Mucosa of rectum (tissue), 2 donors: ENCODE measurements at regions not wholly inside any gene's neighbourhood (a gene's known extent, or its start where the extent isn't known, plus 50 kb on each side); places are given as distances from the start of the nearest gene placed in this dataset.

Experiments used
- H3K27ac ChIP-seq, 2 donors: one replicate each; pipeline ENCODE4 v1.7.0; 2013; ENCODE audit warnings: inconsistent platforms in 2 of 2, low read depth in 2 of 2, low read length in 2 of 2
- H3K27me3 ChIP-seq, 2 donors: one replicate each; pipeline ENCODE4 v1.7.0; 2013; ENCODE audit warnings: low read length in 2 of 2; ENCODE audit not compliant: control insufficient read depth in 2 of 2, insufficient read depth in 2 of 2
- H3K36me3 ChIP-seq, 2 donors: one replicate each; pipeline ENCODE4 v1.7.0; 2013; ENCODE audit warnings: low read length in 2 of 2; ENCODE audit not compliant: control insufficient read depth in 2 of 2, insufficient read depth in 2 of 2
- H3K4me1 ChIP-seq, 2 donors: one replicate each; pipeline ENCODE4 v1.7.0; 2013; ENCODE audit warnings: low read length in 2 of 2, mild to moderate bottlenecking in 1 of 2; ENCODE audit not compliant: control insufficient read depth in 2 of 2, insufficient read depth in 2 of 2
- H3K4me3 ChIP-seq, 2 donors: one replicate each; pipeline ENCODE4 v1.7.0; 2013; ENCODE audit warnings: low read length in 2 of 2
- H3K9ac ChIP-seq, 2 donors: one replicate each; pipeline ENCODE4 v1.7.0; 2013; ENCODE audit warnings: low read length in 2 of 2, low read depth in 1 of 2, mild to moderate bottlenecking in 1 of 2
- H3K9me3 ChIP-seq, 2 donors: one replicate each; pipeline ENCODE4 v1.7.0; 2013; ENCODE audit warnings: low read length in 2 of 2; ENCODE audit not compliant: control insufficient read depth in 2 of 2
- donor health status: healthy.
- donor health status: Normal muscosa, but diverticular disease.

DNA sequence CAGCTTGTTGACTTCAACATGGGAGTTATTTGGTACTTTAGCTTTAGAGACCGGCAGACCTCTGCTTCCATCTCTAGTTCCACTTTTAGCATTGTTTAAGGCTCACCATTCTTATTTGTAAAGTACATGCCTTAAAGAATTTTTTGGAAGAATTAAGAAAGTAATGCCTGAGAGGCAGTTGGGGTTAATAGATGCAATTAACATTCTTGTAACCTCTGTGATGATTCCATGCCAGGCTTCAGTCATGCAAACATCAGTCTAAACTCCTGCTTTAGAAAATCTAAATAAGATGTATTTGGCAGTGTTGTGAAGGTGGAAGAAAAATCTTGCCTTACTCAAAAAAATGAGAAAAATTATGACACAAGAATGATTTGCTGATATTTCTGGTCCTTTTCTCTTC is 79.9 kb upstream of the UBAC2 start:
- Histone ChIP-seq H3K4me1 (no peaks in the 10 kb centered on the region), H3K9ac (no peak overlapping the region), H3K36me3 (no peaks in the 10 kb centered on the region), H3K4me3 (no peak overlapping the region), H3K27ac (no peak overlapping the region), H3K27me3 (no peaks in the 10 kb centered on the region), H3K9me3 (no peaks in the 10 kb centered on the region)

DNA sequence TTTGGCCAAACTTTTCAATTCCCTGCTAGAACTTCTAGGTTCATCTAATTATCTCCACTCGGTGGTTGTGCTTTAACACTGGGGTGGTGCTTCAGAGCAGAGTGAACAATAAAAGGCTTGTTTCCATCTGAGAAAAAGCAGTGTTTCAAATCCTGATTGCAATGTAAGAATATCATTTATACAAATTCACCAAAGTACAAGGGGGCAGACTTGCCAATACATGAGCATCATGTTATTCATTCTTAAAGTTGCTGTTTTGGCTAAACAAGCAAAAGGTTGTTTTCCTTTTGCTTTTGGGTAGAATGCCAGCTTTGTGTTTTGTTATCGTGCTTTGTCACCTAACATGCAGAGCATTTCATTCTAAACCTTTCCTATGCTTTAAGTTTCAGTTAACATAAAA is 78.5 kb upstream of the UBAC2 start:
- Histone ChIP-seq H3K4me3 (no peak overlapping the region), H3K9me3 (no peaks in the 10 kb centered on the region), H3K27ac (no peak overlapping the region), H3K27me3 (no peaks in the 10 kb centered on the region), H3K36me3 (no peaks in the 10 kb centered on the region), H3K4me1 (no peaks in the 10 kb centered on the region), H3K9ac (no peak overlapping the region)

DNA sequence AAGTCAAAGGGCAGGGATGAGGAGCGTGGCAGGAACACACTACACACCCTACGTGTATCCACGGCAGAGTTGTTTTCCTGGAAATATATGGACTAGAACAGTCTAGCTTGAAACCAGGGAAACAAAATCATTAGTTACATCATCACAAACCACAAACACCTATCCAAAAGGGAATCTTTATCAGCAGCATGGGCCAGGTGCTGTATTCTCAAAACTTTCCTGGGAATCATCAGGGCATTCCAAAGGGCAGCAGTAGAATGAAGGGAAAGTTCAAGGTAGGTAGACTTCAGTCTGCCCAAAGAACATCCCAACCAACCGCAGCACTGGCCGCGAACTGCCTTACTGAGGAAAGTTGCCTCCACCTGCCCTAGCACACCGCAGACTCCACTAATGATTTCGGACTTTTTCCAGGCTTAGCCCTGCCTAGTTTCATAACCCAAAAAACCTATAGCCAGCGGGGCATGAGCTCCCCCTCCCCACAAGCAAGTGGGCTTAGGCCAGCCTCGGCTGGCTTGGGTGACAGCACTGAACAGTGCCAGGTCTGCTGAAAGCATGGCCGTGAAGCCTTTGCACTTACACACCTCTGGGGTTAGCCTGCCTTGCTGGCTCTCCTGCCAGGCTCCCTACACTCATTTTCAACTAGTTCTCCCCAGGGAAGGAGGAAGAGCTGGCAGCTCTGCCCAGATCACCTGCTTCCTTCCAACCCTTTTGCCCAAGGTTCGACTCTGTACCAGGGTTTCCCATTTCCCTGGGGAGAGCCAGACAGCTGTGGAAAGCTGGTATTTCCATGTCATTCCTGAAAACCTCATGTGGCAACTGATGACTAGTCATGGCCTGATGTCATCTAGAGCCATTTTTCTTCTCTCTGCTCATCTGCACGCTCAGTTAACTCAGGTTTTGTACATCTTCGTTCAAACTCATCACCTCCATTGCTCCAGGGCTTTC is 77.3 kb upstream of the UBAC2 start:
- H3K36me3 ChIP-seq, result no peaks in the 10 kb centered on the region
- no peak overlapping the region for H3K9ac ChIP-seq
- H3K4me3 ChIP-seq, result no peak overlapping the region
- no peak overlapping the region for H3K27ac ChIP-seq
- no peaks in the 10 kb centered on the region for H3K9me3 ChIP-seq
- H3K27me3 ChIP-seq, result no peaks in the 10 kb centered on the region
- no peaks in the 10 kb centered on the region for H3K4me1 ChIP-seq

DNA sequence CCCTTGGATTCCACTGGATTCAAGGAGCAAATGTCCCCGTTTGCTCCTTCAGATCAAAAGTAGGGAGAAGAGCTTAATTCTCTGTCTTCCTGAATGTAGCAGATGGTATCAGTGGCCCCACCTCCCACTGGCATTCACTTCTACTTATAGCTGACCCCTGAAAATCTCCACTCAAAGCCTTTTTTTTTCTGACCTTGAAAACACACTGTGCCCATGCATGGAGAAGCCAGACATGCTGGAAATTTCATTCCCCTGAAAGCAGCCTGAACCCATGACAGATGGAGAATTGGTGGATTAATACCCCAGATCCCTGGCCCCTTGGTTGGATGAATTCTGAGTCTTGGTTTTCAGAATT is 76.6 kb upstream of the UBAC2 start:
- Histone ChIP-seq H3K4me3 (no peak overlapping the region), H3K27me3 (no peaks in the 10 kb centered on the region), H3K27ac (no peak overlapping the region), H3K36me3 (no peaks in the 10 kb centered on the region), H3K9ac (no peak overlapping the region), H3K4me1 (no peaks in the 10 kb centered on the region), H3K9me3 (no peaks in the 10 kb centered on the region)

DNA sequence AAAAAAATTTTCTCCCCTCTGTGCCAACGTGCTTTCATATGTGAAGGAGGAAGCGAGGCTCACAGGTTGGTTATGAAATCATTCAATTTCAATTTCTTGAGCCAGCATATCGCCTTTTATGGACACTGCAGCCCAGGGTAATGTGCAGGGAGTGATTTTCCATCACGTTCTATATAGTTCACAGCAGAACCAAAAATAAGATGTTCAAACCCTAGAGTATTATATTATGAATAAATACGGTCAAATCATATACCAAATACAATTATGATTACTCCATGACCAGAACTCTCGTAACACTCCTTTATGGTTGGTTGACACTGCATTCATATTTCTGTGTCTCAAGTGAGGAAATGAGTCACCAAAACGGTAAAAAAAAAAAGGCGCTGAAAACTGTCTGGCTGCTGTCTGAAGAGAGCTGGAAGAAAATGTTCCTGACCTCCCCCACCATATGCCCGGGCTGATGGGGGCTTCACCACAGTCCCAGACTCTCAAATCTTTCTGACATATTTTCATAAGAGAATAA is 75.8 kb upstream of the UBAC2 start:
- no peak overlapping the region for H3K27ac ChIP-seq

DNA sequence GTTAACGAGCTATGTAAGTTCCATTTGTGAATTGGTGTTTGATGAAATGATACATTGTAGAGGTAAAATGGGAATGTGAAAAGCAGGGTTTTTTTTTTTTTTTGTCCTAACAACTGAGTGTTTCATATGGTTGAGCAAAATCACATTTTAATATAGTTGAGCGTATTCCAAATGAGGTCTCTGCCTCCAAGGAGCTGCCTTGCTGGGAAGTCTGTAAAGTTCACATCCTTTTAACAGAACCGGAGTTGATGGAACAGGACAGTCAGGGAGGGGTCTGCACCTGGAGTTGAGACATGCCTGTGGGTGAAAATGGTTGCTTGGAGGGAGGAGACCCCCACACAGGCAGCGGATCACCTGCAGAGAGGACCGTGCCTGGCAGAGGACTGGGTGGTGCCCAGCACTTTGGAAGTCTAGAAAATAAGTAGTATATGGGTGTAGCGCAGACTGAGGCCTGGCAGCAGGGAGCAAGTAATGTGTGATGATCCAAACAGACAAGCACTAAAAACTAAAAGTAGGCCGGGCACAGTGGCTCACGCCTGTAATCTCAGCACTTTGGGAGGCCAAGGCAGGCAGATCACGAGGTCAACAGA is 75.2 kb upstream of the UBAC2 start:
- H3K4me1 ChIP-seq, result no peaks in the 10 kb centered on the region
- no peak overlapping the region for H3K27ac ChIP-seq
- no peaks in the 10 kb centered on the region for H3K9me3 ChIP-seq
- no peak overlapping the region for H3K9ac ChIP-seq
- H3K4me3 ChIP-seq, result no peak overlapping the region
- H3K27me3 ChIP-seq, result no peaks in the 10 kb centered on the region
- H3K36me3 ChIP-seq, result no peaks in the 10 kb centered on the region

More for the DNA sequence above, 75.8 kb upstream of the UBAC2 start:
- Histone ChIP-seq H3K36me3 (no peaks in the 10 kb centered on the region), H3K4me3 (no peak overlapping the region), H3K9ac (no peak overlapping the region), H3K4me1 (no peaks in the 10 kb centered on the region), H3K27me3 (no peaks in the 10 kb centered on the region), H3K9me3 (no peaks in the 10 kb centered on the region)

DNA sequence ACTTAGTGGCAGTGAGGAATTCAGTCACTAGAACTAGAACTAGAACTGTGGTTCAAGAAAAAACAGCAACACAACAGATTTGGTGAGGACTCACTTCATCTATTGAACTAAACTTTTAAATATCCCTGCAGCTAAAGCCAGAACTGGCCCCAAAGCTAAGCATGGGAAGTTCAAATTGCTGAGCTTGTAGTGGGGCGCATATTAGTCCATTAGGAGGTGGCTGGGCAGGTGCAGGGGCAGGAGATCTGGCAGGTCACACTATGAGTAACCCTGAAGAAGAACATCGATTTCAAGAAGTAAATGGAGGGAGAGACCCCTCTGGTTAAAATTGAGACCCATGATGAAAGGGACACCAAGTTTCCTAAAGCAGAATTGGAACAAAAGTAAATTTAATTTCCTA is 73.8 kb upstream of the UBAC2 start:
- no peaks in the 10 kb centered on the region for H3K27me3 ChIP-seq
- no peaks in the 10 kb centered on the region for H3K36me3 ChIP-seq

DNA sequence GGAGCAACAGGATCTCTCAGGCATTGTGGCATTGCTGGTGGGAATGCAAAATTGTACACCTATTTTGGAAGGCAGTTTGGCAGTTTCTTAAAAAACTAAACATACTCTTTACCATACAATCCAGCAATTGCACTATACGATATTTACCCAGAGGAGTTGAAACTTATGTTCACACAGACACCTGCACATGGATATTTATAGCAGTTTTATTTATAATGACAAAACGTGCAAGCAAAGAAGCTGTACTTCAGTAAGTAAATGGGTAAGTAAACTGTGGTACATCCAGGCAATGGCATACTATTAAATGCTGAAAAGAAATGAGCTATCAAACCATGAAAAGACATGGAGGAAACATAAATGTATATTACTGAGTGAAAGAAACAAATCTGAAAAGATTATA is 71.6 kb upstream of the UBAC2 start:
- Histone ChIP-seq H3K9ac (no peak overlapping the region), H3K9me3 (no peaks in the 10 kb centered on the region), H3K4me3 (no peak overlapping the region), H3K36me3 (no peaks in the 10 kb centered on the region), H3K27ac (no peak overlapping the region), H3K4me1 (no peaks in the 10 kb centered on the region), H3K27me3 (no peaks in the 10 kb centered on the region)

More for the DNA sequence above, 73.8 kb upstream of the UBAC2 start:
- no peaks in the 10 kb centered on the region for H3K4me1 ChIP-seq
- no peaks in the 10 kb centered on the region for H3K9me3 ChIP-seq
- no peak overlapping the region for H3K9ac ChIP-seq
- no peak overlapping the region for H3K4me3 ChIP-seq
- H3K27ac ChIP-seq, result no peak overlapping the region

DNA sequence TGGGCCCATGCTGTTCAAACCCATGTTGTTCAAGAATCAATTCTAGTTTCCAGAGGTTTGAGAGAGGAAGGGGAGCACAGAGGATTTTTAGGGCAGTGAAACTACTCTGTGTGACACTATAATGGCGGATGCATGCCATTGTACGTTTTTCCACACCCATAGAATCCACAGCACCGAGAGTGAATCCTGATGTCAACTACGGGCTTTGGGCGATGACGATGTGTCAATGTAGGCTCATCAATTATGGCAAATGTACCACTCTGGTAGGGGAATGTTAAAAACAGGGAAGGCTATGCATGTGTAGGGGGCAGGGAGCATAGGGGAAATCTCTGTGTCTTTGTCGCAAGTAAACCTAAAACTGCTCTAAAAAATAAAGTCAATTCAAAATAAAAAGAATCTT is 70.7 kb upstream of the UBAC2 start:
- no peaks in the 10 kb centered on the region for H3K27me3 ChIP-seq
- H3K4me1 ChIP-seq, result no peaks in the 10 kb centered on the region
- H3K36me3 ChIP-seq, result no peaks in the 10 kb centered on the region
- no peak overlapping the region for H3K9ac ChIP-seq
- H3K9me3 ChIP-seq, result no peaks in the 10 kb centered on the region
- no peak overlapping the region for H3K27ac ChIP-seq
- no peak overlapping the region for H3K4me3 ChIP-seq

DNA sequence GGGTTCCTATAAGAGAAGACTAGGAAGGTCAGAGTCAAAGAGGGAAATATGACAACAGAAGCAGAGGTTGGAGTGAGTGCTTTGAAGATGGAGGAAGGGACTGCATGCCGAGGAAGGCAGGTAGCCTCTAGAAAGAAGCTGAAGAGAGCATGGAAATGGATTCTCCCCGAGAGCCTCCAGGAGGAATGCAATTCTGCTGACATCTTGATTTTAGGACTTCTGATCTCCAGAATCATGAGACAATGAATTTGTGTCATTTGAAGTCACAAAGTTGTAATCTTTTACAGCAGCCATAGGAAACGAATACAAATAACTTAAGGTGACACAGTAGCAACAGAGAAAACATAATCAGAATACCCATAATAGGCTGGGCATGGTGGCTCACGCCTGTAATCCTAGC is 69.2 kb upstream of the UBAC2 start:
- no peaks in the 10 kb centered on the region for H3K4me1 ChIP-seq
- no peaks in the 10 kb centered on the region for H3K27me3 ChIP-seq
- no peaks in the 10 kb centered on the region for H3K9me3 ChIP-seq
- H3K36me3 ChIP-seq, result no peaks in the 10 kb centered on the region
- H3K9ac ChIP-seq, result no peak overlapping the region
- H3K4me3 ChIP-seq, result no peak overlapping the region
- H3K27ac ChIP-seq, result no peak overlapping the region
